ENCODE measurements at regions not wholly inside any gene's neighbourhood (a gene's known extent, or its start where the extent isn't known, plus 50 kb on each side); places are given as distances from the start of the nearest gene placed in this dataset.

- ATAC-seq (ENCODE audit: low read depth) (no peak), DNase-seq (no peak)
- Histone ChIP-seq H3K4ac (ENCODE audit: low read depth, low read length) (no peak overlapping the region), H3K9me1 (ENCODE audit: insufficient read depth, low read length) (no peaks in the 10 kb centered on the region), H3K18ac (ENCODE audit: low read depth, low read length) (no peak overlapping the region), H3K23ac (ENCODE audit: low read depth, low read length) (no peak overlapping the region), H4K5ac (ENCODE audit: low read depth, low read length) (no peak overlapping the region), H2BK20ac (ENCODE audit: low read depth, low read length) (no peak overlapping the region), H2AK5ac (ENCODE audit: low read depth, low read length) (no peak overlapping the region), H2AFZ (replicated peaks; ENCODE audit: low read length, poor library complexity) (no peak overlapping the region), H3K36me3 (ENCODE audit: control insufficient read depth, insufficient read depth, low read length) (no peaks in the 10 kb centered on the region), H3K4me1 (ENCODE audit: control insufficient read depth, insufficient read depth, low read length) (no peaks in the 10 kb centered on the region), H3K9ac (ENCODE audit: low read depth, low read length) (no peak overlapping the region), H2BK120ac (ENCODE audit: low read depth, low read length) (no peak overlapping the region), H3K4me2 (ENCODE audit: low read depth, low read length) (no peak overlapping the region), H3K27ac (ENCODE audit: insufficient read depth, low read length) (no peak overlapping the region), H2BK15ac (ENCODE audit: low read depth, low read length) (no peak overlapping the region), H3K56ac (ENCODE audit: extremely low read depth, insufficient read depth, low read length) (no peak overlapping the region), H4K20me1 (ENCODE audit: insufficient read depth, low read length) (no peaks in the 10 kb centered on the region), H4K8ac (ENCODE audit: low read depth in 2 of 2, low read length in 2 of 2) (no peak overlapping the region), H2AK9ac (replicated peaks; ENCODE audit: low read depth, low read length, poor library complexity) (no peak overlapping the region), H3K9me3 (ENCODE audit: control insufficient read depth, insufficient read depth, low read length) (no peaks in the 10 kb centered on the region), H3K14ac (replicated peaks; ENCODE audit: low read depth, low read length) (no peak overlapping the region), H3K79me1 (ENCODE audit: low read depth in 1 of 2, low read length in 2 of 2) (no peaks in the 10 kb centered on the region), H2BK5ac (ENCODE audit: low read depth, low read length, poor library complexity, severe bottlenecking) (no peak overlapping the region), H3K4me3 (ENCODE audit: insufficient read depth, low read depth, low read length) (no peak overlapping the region), H4K91ac (ENCODE audit: insufficient read depth, low read depth, low read length) (no peak overlapping the region), H3K27me3 (ENCODE audit: control insufficient read depth, insufficient read depth, low read length) (no peaks in the 10 kb centered on the region)
- intact Hi-C loops (cut with micrococcal nuclease) (no loop called here), dilution Hi-C loops (cut with HindIII; ENCODE audit: low sequenced_read_pairs, unreplicated experiment) (no loop called here), in situ Hi-C loops (cut with MboI; ENCODE audit: low sequenced_read_pairs) (no loop called here)
- CTCF ChIA-PET, result interaction anchor here (0.7 kb wide), 1 partner anchor 29 kb away, joined by 3 read pairs; no protein-coding TSS in a partner anchor
- BruUV-seq (replicated peaks), result no TSS peak
- TF ChIP-seq BHLHE40 (IDR thresholded peaks at IDR 0.05; ENCODE audit: low read depth, low read length) (no peak), USF2 (IDR thresholded peaks at IDR 0.05; ENCODE audit: low read depth, low read length) (no peak), MAFK (IDR thresholded peaks at IDR 0.05; ENCODE audit: low read depth, low read length) (peak; percentile 45; the same call in 1 of the 2 replicates), ELK1 (IDR thresholded peaks at IDR 0.05; ENCODE audit: borderline replicate concordance, low read depth, low read length) (no peak), CHD1 (IDR thresholded peaks at IDR 0.05; ENCODE audit: low read depth, low read length) (no peak), POLR2A (IDR thresholded peaks at IDR 0.05; ENCODE audit: low read depth, low read length) (no peak), MXI1 (IDR thresholded peaks at IDR 0.05; ENCODE audit: borderline replicate concordance, low read depth, low read length) (no peak), CEBPB (IDR thresholded peaks at IDR 0.05; ENCODE audit: low read depth, low read length) (no peak)
- WGBS, 2 experiments (ENCODE audit: extremely low coverage in 2 of 2, insufficient read length in 1 of 2), result no CpG with 5 or more reads among the region's 3 CpGs
- POLR2A ChIA-PET (ENCODE audit: unreplicated experiment), result no interaction called here
Measured at GRCh38 chr12:3938042-3938544, 64.9 kb upstream of the PARP11 start.

Data from IMR-90 (cell line).